Ascending aorta (tissue), 2 donors: ENCODE measurements at regions not wholly inside any gene's neighbourhood (a gene's known extent, or its start where the extent isn't known, plus 50 kb on each side); places are given as distances from the start of the nearest gene placed in this dataset.

Experiments
- DNase-seq, 2 donors: peaks; one replicate each; pipeline ENCODE4 v3.0.0-alpha.2; 2019; ENCODE audit warnings: low spot score in 2 of 2
- H3K27ac ChIP-seq, 2 donors: fragments of 200-600 bp; sonication (generic); one replicate each; pipeline ENCODE4 v1.5.1; 2016 to 2017; ENCODE audit warnings: mild to moderate bottlenecking in 1 of 2
- H3K27me3 ChIP-seq: fragments of 200-600 bp; sonication (generic); one replicate; pipeline ENCODE4 v1.5.1; 2017
- H3K36me3 ChIP-seq, 2 donors: fragments of 200-600 bp; sonication (generic); one replicate each; pipeline ENCODE4 v1.5.1; 2016
- H3K4me1 ChIP-seq, 2 donors: fragments of 200-600 bp; sonication (generic); one replicate each; pipeline ENCODE4 v1.5.1; 2016 to 2017; ENCODE audit warnings: mild to moderate bottlenecking in 1 of 2
- H3K4me3 ChIP-seq, 2 donors: fragments of 200-600 bp; sonication (generic); one replicate each; pipeline ENCODE4 v1.5.1; 2016 to 2017; ENCODE audit warnings: mild to moderate bottlenecking in 1 of 2
- H3K9me3 ChIP-seq, 2 donors: fragments of 200-600 bp; sonication (generic); one replicate each; pipeline ENCODE4 v1.5.1; 2016
- intact Hi-C: fragments of 100-400 bp; cut with DNase I; formaldehyde crosslinking; loops from one replicate; pipeline ENCODE4 v1.15.1; 2023
- TF ChIP-seq, protein P1 (sequence below), 3 experiments: fragments of 200-600 bp in 2 of 3; fragments of 450-650 bp in 1 of 3; sonication (generic) in 2 of 3; IDR thresholded peaks; one replicate each; pipeline ENCODE4 v1.5.1; 2016 to 2019; ENCODE audit warnings: antibody characterized with exemption in 3 of 3, mild to moderate bottlenecking in 1 of 3, moderate library complexity in 1 of 3

DNA sequence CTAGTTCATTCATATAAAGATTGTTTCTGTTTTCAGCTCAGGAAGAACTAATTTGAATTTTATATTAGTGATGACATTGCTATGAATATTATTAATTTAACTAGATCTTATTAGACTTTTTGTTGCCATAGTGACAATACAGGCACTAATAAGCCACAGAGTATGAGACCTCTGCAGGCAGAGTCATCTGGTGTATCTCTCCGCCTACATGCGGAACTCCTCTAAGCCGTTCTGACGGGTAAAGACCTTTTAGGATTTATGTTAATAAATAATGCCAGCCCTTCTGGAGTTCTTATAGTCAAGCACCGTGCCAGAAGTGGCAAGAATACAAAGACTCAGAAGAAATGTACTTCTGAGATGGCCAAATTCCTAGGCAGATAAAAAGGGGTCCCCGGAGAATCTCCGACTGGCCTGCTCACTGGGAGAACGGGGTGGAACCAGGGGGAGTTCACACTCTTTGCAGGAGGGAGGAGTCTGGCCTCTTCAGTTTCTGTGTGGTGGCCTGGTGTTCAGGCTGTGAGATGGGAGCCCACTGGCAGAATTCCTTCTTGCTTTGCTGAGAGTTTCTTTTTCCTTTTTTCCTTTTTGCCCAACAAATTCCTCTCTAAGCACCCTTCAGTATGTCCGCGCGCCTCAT is 85.1 kb upstream of the IL12B start:
- TF ChIP-seq, protein P1, sequence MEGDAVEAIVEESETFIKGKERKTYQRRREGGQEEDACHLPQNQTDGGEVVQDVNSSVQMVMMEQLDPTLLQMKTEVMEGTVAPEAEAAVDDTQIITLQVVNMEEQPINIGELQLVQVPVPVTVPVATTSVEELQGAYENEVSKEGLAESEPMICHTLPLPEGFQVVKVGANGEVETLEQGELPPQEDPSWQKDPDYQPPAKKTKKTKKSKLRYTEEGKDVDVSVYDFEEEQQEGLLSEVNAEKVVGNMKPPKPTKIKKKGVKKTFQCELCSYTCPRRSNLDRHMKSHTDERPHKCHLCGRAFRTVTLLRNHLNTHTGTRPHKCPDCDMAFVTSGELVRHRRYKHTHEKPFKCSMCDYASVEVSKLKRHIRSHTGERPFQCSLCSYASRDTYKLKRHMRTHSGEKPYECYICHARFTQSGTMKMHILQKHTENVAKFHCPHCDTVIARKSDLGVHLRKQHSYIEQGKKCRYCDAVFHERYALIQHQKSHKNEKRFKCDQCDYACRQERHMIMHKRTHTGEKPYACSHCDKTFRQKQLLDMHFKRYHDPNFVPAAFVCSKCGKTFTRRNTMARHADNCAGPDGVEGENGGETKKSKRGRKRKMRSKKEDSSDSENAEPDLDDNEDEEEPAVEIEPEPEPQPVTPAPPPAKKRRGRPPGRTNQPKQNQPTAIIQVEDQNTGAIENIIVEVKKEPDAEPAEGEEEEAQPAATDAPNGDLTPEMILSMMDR (IDR thresholded peaks at IDR 0.05), result no peak
- intact Hi-C loops, result no loop called here
- Histone ChIP-seq H3K27ac (no peak overlapping the region), H3K9me3 (no peaks in the 10 kb centered on the region), H3K4me1 (no peaks in the 10 kb centered on the region), H3K4me3 (no peak overlapping the region), H3K27me3 (no peaks in the 10 kb centered on the region), H3K36me3 (no peaks in the 10 kb centered on the region)
- no peak for DNase-seq

DNA sequence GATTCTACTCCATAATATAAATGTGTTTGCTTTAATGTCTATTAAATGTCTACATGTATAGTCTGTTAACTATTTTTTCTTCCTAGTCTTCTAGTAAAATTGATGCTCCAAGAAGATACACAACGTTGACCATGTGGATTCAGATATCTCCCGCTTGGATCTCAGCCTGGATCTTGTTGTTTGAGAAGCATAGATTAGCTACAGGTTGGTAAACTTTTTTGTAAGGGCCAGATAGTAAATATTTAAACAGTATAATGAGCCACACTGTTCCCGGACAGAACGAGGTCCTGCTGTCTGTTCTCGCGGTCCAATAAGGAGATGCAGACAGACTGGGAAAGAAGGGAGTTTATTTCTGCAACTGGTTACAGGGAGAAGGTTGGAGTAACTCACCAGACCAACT is 86.2 kb upstream of the IL12B start:
- intact Hi-C loops, result no loop called here
- H3K36me3 ChIP-seq, result no peaks in the 10 kb centered on the region
- no peaks in the 10 kb centered on the region for H3K4me1 ChIP-seq
- TF ChIP-seq, protein P1 (IDR thresholded peaks at IDR 0.05), result no peak
- H3K9me3 ChIP-seq, result no peaks in the 10 kb centered on the region
- H3K27me3 ChIP-seq, result no peaks in the 10 kb centered on the region
- H3K27ac ChIP-seq, result no peak overlapping the region
- DNase-seq, result no peak
- no peak overlapping the region for H3K4me3 ChIP-seq

DNA sequence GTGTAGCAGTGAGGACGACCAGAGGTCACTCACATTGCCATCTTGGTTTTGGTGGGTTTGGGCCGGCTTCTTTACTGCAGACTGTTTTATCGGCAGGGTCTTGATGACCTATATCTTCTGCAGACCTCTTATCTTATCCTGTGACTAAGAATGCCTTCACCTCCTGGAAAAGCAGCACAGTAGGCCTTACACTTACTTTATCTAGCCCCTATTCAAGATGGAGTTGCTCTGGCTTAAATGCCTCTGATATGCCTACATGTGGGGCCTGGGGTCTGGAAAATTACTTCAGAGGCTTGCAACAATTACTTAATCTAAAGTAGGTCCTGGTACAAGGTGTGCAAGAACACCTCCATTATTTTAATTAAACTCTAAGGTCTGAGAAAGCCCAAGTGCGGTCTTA is 86.9 kb upstream of the IL12B start:
- intact Hi-C loops, result no loop called here
- H3K27ac ChIP-seq, result no peak overlapping the region
- H3K9me3 ChIP-seq, result no peaks in the 10 kb centered on the region
- DNase-seq, result no peak
- no peak overlapping the region for H3K4me3 ChIP-seq
- H3K4me1 ChIP-seq, result no peaks in the 10 kb centered on the region
- H3K36me3 ChIP-seq, result no peaks in the 10 kb centered on the region
- H3K27me3 ChIP-seq, result no peaks in the 10 kb centered on the region
- TF ChIP-seq, protein P1 (IDR thresholded peaks at IDR 0.05), result no peak

DNA sequence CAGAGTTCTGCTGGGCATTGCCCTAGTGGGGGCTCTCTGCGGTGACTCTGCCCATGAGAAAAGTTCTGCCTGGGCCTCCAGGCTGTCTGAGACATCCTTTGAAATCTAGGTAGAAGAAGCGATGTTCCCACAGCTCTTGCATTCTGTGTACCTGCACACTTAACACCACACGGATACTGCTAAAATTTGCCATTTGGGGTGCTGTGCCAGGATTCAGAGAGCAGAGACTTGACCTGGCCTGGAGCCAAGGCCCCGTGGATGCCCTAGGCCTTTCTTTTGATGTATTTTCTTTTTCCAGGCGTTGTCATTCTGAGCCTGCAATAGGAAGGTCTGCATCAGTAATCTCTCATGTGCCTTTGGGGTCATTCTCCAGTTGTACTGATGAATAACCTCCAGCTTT is 89.3 kb upstream of the IL12B start:
- DNase-seq, result no peak
- H3K27ac ChIP-seq, result no peak overlapping the region
- H3K4me3 ChIP-seq, result no peak overlapping the region
- no peaks in the 10 kb centered on the region for H3K27me3 ChIP-seq
- TF ChIP-seq, protein P1 (IDR thresholded peaks at IDR 0.05), result no peak
- intact Hi-C loops, result no loop called here
- H3K9me3 ChIP-seq, result no peaks in the 10 kb centered on the region
- H3K4me1 ChIP-seq, result no peaks in the 10 kb centered on the region
- no peaks in the 10 kb centered on the region for H3K36me3 ChIP-seq

DNA sequence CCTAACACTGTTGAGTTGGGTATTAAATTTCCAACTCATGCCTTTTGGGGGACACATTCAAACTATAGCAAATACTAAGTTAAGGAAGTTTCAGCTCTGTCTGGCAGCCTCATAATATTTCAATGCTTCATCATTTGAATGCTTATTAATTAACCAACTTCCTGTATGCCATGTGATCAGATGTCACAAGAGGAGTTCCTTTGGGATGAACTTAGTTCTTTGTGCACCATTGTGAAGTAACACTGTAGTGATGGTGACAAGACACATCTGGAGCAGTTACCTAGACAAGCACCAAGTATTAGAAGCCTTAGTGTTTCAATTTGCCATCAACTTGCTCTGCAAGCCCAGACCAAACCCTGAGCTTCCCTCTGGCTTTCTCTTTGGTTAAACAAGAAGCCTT is 90.7 kb upstream of the IL12B start:
- Histone ChIP-seq H3K27ac (no peak overlapping the region), H3K4me1 (no peaks in the 10 kb centered on the region), H3K27me3 (no peaks in the 10 kb centered on the region), H3K4me3 (no peak overlapping the region), H3K9me3 (no peaks in the 10 kb centered on the region), H3K36me3 (no peaks in the 10 kb centered on the region)
- DNase-seq, result no peak
- TF ChIP-seq, protein P1 (IDR thresholded peaks at IDR 0.05), result no peak
- intact Hi-C loops, result no loop called here

DNA sequence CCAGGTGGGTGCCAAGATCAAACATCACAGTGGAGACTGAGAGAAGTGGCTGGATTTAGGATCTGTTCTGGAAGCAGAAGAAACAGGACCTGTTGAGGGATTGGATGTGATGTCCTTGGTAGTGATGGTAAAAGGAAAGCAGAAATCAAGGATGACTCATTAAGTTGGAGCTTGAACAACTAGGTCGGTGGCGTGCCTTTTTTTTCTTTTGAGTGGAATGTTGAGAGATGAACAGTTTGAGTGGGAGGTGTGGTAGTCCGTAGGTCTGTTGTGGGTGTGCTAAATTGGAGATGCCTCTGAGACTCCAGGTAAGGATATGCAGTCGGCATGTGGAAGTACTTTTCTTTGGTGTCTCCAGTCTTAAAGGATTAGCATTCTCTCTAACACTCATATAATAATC is 92.1 kb upstream of the IL12B start:
- intact Hi-C loops, result no loop called here
- Histone ChIP-seq H3K4me3 (no peak overlapping the region), H3K27ac (no peak overlapping the region), H3K36me3 (no peaks in the 10 kb centered on the region), H3K9me3 (no peaks in the 10 kb centered on the region), H3K4me1 (no peaks in the 10 kb centered on the region), H3K27me3 (no peaks in the 10 kb centered on the region)
- TF ChIP-seq, protein P1 (IDR thresholded peaks at IDR 0.05), result no peak
- no peak for DNase-seq
